ENCODE measurements at regions not wholly inside any gene's neighbourhood (a gene's known extent, or its start where the extent isn't known, plus 50 kb on each side); places are given as distances from the start of the nearest gene placed in this dataset.

- TF ChIP-seq MXI1 (conservative IDR thresholded peaks at IDR 0.05; ENCODE audit: poor library complexity, severe bottlenecking), result no peak
- TF ChIP-seq CTCF (IDR thresholded peaks at IDR 0.05; ENCODE audit: poor library complexity, severe bottlenecking), result no peak
- TF ChIP-seq SMC3 (conservative IDR thresholded peaks at IDR 0.05; ENCODE audit: poor library complexity), result no peak
- no peak for TF ChIP-seq POLR2AphosphoS5 (IDR thresholded peaks at IDR 0.05)
These were observed 707.9 kb upstream of the NRSN1 start for GRCh38 chr6:23418095-23418494.

All from neural cell (in vitro differentiated cells).